HG02981 (cell line): ENCODE measurements at regions not wholly inside any gene's neighbourhood (a gene's known extent, or its start where the extent isn't known, plus 50 kb on each side); places are given as distances from the start of the nearest gene placed in this dataset.
"Not testable (repeated sequence)": the region's sequence is repeated elsewhere in the genome, so short reads cannot be mapped to it uniquely, and the experiment has no call there.

Experiments
- ATAC-seq: cut with Tn5 transposase; IDR thresholded peaks from one replicate; pipeline ENCODE4 v1.9.1; 2021; ENCODE audit warnings: mild to moderate bottlenecking, moderate library complexity; ENCODE audit not compliant: unreplicated experiment

DNA sequence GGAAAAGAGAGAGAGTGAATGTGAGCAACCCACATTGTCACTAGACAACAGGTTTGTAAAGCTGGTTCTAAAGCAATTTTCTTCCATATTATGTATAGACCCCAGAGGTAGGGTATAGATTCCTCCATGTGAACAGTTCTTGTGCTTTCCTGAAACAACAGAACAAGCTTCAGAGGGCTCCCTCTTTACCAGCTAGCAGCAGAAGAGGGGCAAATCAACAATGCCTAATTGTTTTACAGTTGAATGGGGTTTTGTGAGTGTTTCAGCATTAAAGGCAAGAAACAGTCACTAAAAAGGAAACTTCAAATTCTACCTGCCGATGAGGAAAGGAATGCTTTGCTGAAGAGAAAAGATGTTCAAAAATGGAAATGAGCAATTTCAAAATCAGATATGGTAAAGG, 341.2 kb upstream of the KITLG start:
- no peak for ATAC-seq

DNA sequence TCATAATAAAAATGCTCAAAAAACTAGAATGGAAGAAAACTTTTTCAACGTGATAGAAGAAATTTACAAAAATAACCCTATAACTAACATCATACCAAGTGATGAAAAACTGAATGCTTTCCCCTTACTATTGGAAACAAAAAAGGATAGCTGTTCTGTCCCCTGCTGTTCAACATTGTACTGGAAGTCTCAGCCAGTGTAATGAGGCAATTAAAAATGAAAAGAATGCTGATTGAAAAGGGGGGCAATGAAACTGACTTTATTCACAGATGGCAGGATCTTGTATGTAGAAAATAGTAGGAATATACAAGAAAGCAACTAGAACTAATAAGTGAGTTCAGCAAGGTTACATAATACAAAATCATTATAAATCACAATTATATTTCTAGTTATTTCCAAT, 337.9 kb upstream of the KITLG start:
- no peak for ATAC-seq

DNA sequence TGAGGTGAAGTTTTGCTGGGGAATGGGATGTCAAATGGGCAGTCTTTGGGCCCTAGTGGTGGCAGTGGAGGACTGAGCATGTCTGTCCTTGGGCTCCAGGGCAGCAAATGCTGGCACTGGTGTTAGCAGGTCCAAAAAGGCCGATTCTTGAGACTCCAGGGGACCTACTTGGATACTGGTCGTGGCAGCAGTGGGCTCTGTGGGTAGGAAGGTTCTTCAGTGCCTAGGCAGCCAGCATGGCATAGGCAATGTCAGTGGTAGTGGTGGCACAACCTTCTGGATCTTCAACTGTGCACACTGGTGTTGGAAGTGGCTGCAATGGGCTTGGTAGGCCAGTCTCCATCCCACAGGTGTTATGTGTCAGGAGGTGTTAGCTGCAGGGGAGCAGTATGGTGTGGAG, 334.7 kb upstream of the KITLG start:
- ATAC-seq = no peak

DNA sequence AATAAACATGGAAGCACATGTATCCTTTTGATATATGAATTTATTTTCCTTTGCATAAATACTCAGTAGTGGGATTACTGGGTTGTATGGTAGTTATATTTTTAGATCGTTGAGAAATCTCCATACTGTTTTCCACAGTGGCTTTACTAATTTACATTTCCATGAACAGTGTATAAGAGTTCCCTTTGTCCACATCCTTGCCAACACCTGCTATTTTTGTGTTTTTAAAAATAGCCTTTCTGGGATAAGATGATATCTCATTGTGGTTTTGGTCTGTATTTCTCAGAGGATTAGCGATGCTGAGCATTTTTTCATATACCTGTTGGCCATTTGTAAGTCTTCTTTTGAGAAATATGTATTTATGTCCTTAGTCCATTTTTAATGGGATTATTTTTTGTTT, 329.2 kb upstream of the KITLG start:
- no peak for ATAC-seq

DNA sequence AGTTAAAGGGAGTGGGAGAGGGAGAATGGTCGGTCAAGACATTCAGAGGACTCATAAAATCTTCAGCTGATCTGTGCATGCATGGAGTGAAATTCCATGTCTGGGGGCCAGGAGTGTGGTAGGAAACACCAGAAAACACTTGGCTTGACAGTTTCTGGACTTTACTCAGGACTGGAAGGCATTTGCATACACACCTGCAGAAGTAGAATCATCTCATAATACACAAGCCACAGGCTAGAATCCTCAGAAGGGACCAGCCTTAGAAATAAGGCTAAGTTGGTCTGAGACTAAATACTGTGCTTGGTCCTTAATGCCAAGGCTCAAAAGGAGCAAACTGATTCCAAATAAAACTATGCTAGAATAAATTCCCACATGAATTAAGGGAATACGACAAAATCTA, 328.1 kb upstream of the KITLG start:
- ATAC-seq = no peak

DNA sequence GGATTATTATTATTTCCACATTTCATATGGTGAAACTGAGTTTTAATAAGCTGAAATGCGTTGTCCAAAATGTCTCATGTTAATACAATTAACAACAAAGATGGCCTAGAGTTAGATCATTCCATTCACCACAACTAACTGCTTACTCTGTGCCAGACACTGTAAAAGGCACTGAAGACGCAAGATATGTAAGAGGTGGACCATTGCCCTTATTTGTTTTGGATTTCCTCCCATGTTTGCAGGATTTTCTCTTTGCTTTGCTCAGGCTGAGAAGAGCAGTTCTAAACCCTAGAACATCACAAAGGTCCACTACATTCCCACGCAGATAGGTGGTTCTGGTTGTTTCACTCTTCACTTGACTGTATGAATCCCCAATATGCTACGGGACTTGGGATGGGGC, 324.4 kb upstream of the KITLG start:
- ATAC-seq = no peak

DNA sequence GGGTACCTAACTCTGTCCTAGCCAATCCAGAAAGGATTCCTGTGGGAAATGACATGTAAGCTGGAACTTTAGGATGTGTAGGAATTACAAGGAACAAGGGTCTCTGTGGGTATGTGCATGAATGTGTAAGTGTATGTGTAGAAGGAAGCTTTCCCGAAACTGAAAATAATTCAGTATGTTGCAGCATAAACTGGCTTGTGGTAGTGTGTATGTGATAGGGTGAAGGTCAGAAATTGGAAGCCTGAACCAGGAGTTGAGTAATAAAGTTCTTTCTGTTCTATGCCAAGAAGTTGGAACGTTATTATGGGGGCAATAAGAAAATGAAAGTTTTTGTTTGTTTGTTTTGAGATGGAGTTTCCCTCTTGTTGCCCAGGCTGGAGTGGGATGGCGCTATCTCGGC, 323.1 kb upstream of the KITLG start:
- ATAC-seq = no peak

DNA sequence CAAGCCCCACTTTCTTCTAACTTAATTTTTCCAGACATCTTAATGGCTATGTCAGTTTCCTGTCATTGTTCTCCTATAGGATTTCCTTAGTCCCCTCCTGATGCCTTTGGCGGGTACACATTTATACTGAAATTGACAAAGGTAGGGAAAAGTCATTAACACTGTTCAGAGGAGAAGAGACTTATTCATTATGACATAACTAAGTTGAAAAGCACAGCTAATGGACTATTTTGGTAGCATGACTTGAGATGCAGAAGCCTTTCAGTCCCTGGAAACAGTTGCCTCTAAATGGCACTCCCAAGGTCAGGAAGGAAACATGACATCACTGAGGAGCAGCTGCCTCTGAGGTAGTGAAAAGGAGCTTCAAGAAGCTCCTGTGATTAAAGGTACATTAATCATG, 317.5 kb upstream of the KITLG start:
- no peak for ATAC-seq

DNA sequence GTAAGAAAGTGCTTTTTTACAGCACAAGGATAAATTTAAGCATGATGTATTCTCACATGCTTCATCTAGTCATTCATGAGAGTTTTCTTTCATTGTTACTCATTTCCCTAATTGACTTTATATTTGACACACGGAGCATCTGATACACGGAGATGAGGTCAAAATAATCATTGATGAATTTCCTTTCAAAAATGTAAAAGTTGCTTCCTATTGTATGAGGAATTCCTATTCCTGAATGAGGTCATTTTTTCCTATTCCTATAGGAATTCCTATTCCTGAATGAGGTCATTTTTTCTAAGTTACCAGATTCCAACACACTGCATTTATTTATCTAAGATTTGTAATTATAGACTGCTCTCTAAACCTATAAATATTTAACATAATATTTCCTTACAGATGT, 316.7 kb upstream of the KITLG start:
- no peak for ATAC-seq

DNA sequence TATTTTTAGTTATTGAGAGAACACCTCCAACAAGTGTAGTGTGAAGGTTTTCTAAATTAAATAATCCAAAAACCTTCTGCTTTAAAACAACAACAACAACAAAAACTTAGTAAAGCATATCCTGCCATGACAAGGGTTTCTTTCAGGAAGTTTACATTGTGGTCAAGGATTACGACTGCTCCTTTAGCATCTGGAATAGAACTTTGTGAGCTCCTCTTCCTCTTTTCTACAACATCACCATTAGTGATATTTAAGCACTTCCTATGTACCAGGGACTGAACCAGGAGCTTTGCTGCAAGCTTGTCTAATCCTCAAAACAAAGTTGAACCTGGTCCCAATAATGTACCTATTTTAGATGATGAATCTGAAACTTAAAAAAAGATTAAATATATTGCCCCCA, 315.4 kb upstream of the KITLG start:
- no peak for ATAC-seq

DNA sequence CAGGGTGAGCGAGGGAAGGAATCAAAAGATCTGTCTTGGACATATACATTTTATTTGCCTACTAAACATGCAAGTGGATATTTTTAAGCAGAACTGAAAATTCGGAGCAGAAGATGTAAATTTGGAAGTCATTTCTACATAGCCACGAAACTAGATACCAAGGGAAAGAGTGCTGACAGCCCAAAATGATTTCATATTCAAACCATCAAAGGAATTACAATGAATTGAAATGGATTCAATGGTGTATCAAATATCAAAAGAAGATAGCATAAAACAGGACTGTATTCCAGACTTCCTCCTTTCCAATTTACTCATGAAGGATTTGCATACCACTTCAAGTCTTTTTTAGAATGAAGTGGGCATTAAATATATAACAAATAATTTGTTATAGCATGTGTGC, 313.5 kb upstream of the KITLG start:
- ATAC-seq = no peak

DNA sequence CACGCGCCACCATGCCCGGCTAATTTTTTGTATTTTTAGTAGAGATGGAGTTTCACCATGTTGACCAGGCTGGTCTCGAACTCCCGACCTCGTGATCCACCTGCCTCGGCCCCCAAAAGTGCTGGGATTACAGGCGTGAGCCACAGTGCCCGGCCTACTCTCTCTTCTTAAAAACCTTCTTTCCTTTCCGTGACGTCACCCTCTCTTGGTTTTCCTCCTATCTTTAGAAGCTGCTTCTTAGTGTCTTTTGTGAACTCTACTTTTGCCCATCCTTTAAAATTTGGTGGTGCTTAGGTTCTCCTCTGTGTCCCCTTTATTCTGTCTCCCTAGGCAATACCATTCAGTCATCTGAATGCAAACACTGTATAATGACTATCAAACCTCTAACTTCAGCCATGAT, 311.2 kb upstream of the KITLG start:
- ATAC-seq = not testable (repeated sequence)

DNA sequence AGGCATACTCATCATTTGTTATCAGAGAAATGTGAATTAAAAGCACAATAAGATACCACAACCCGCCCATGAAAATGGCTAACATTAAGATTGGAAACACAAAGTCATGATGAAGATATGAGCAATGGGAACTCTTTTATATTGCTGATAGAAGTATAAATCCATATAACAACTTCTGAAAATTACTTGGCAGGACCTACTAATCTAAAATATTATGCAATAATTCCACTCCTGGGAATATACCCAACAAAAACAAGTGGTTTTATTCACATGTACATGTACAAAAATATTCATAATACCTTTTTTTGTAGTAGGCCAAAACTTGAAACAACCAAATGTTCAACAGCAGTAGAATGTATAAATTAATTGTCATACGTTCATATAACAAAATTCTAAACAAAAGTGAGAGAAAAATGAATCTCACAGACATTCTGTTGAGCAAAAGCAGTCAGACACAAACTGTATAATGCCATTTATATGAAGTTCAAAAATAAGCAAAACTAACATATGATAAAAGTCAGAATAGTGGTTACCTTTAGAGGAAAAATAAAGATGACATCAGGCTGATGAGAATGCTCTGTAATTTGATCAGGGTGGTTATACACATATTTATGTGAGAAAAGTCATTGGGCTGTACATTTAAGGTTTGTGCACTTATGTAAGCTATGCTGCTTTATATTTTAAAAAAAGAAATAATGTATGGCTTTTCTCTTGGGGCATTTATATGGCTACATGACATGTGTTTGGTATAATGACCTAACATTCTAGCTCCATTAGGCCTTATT, 309.2 kb upstream of the KITLG start:
- no peak for ATAC-seq

DNA sequence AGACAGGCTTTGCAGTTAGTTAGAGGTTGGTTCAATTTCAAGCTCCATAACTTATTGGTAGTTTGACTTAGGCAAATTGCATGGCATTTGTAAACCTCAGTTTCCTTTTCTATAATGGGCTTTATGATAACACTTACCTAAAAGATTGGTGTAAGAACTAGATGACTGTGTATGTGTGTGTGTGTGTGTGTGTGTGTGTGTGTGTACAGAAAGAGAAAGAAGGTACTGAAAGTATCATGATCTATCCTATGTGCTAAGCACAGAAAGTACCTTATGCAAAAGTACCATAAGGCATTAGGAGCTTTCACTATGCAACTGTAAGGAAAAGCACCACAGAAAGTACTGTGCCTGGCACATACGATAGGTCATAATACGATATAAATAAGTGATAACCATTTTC, 304.3 kb upstream of the KITLG start:
- ATAC-seq = peak; percentile 64

DNA sequence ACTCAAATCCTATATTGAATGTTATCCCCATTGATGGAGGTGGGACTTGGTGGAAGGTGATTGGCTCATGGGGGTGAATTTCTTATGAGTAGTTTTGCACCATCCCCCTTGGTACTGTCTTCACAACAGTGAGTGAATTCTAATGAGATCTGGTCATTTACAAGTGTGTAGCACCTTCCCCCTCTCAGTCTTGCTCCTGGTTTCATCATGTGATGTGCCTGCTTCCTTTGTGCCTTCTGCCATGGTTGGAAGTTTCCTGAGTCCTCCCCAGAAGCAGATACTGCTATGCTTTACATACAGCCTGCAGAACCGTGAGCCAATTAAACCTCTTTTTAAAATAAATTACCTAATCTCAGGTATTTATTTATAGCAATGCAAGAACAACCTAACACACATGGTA, 302.4 kb upstream of the KITLG start:
- ATAC-seq = no peak

DNA sequence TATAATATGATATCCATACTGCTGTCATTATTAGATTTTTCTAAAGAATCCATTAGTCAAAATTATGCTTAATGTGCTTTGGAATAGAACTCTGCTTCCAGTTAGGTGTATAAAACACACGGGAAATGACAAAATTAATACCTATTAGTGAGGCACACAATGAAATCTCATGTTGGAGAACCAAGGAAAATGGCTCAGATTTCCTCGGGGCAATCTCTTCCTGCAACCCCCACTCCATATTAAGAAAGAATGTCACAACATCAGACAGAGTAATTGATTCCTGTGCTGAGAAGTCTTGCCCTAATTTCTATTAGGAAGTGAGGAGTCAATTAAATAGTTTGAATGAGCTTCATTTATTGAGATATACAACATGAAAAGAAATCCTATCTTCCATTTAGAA, 299.8 kb upstream of the KITLG start:
- ATAC-seq = no peak

DNA sequence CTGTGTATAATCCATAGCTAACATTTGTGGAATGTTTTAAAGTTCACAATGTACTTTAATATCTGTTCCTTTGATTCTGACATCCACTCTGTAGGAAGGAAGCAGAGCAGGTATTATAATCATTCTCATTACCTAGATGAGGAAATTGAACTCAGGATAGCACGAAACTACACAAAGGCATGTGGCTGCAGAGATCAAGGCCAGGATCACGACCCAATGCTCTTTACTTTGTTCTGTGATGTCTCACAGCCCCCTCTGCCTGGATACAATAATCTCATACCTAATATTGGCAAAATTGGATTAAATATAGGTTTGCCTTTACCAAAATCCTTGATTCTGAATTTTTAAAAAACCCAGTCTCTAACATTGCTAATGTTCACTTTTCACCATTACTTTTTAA, 298.0 kb upstream of the KITLG start:
- no peak for ATAC-seq

DNA sequence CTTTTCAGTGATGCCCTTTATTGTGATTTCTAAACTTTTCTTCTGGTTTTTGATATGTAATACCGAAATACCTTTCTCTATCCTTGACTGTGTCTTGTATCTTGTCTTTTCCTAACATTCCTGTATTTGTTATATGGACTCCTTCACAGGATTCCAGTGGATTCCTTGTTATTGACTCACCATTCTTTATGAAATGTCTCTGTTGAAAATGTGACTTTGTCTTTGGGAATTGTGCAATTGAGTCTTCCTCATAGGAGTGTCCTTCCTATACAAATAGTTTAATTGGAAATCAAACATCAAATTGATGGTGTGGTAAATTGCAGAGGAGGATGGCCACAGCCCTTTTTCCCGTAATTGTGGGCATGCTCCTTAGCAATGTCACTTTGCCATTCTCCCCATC, 296.6 kb upstream of the KITLG start:
- no peak for ATAC-seq

DNA sequence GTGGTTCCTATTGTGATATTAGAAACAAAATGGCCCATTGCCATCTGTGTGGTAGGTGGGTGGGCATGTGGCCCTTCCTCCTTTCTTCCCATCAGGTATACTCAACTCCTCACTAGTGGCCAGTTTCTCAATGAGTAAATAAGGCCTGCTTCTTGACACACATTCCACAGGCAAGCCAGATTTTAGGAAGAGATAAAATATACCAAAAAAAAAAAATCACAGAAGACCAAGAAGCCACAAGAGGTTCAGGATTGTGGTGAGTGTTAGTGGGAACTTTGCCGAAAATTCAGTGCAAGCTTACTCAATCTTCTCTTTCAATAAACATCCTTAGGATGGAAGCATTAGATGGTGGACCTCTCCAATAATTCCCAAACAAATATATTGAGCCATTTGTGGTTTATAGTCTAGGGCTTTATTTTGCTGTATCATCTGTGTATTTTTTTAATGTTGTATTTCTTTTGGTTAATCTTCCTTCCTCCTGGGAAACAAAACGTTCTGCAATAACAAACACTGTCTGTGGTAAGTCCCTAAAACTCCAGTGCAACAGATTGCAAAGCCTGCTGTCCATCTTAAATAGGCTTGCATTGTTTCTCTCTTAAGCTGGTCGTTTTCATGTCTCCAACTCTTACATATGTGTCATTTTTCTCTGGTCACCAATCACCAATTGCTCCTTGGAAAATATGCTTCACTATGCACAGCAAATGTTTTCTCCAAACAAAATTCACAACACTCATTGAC, 289.9 kb upstream of the KITLG start:
- ATAC-seq = no peak

DNA sequence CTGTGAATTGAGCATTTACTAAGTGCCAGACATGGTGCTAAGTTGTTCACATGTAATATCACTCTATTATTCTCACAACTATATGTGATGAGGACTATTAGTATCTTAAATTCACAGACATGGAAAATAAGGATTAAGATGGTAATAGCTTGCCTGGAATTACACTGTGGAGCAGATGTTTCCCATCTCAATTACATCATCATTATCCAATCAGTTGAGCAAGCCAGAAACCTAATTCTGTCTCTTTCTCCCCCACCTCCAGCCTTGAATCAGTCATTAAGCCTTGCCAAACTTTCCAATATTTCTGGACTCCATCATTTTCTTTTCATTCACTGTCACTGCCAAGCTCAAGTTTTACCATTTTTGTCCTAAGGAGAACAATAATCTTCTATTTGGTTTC, 287.8 kb upstream of the KITLG start:
- no peak for ATAC-seq

DNA sequence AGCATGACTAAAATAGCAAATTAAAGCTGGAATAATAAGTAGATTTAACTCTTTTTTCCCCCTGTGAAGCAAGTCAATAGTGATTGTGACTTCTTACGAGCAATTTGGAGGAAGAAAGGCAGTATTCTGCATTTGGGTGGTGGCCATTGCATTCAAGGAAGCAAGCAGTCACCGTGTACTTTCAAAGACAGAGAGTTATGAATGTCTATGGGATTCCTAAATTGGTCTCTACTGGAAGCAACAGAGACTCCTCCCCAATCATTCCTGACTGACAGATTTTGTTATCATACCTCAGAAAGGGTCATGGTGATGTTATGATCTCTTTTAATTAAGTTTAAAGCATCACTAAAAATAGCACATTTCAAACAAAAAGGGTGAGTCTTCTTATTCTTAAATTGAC, 287.2 kb upstream of the KITLG start:
- no peak for ATAC-seq

DNA sequence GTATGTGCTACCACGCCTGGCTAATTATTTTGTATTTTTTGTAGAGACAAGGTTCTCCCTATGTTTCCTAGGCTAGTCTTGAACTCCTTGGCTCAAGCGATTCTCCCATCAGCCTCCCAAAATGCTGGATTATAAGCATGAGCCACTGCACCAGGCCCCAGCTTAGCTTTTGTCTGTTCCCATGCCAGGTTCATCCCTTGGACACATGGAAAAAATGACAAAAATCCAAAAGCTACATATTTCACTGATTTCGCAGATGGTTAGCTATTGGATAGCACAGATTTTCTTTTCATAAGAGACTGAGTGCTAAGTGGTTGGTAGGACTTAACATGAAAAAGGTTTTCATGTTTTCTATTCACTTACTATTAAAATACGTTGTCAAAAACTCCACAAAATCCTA, 286.6 kb upstream of the KITLG start:
- ATAC-seq = no peak

DNA sequence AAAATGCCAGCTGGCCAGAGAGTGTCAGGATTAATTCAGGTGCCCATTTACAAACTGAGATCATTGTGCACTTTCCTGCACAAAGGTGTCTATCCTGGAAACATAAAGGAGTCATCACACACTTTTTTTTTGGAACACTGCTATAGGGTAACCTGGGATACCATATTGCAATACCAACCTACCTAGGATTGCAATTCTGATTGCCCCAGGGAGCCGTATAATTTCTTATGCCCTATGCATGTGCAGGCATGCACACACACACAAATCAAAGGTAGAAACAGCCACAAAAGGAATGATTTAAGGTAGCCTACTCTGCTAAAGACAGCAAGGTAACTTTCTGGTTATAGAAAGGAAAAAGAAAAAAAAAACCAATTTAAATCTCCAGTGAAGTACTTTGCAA, 285.3 kb upstream of the KITLG start:
- ATAC-seq = no peak
